Spleen (tissue), 7 donors: ENCODE measurements at regions not wholly inside any gene's neighbourhood (a gene's known extent, or its start where the extent isn't known, plus 50 kb on each side); places are given as distances from the start of the nearest gene placed in this dataset.

Experiments
- POLR2A ChIP-seq, 3 donors: fragments of 450-650 bp; IDR thresholded peaks; one replicate each; pipeline ENCODE4 v1.5.1; 2017; ENCODE audit warnings: antibody characterized with exemption in 3 of 3, mild to moderate bottlenecking in 1 of 3
- TF ChIP-seq, protein P1 (sequence below), 11 experiments: fragments of 200-600 bp in 7 of 11; fragments of 450-650 bp in 4 of 11; sonication (generic) in 4 of 11; IDR thresholded peaks in 8 of 11; conservative IDR thresholded peaks in 3 of 11; 1 replicate in 7 of 11; 2 replicates in 4 of 11; pipeline versions ENCODE4 v1.4.0 to v1.8.0; 2016 to 2021; ENCODE audit warnings: antibody characterized with exemption in 11 of 11, inconsistent platforms in 4 of 11, mild to moderate bottlenecking in 1 of 11
- donor health status: DM: no; HTN: no; CAD: no; lungs with moderate emphysema.
- donor health status: DM: no; HTN: no; CAD: no.
- donor health status: DM: no; HTN: no; CAD: no.

GRCh38 chr10:30731963-30732362 lies 102.4 kb upstream of the LYZL2 start:
- TF ChIP-seq, protein P1, sequence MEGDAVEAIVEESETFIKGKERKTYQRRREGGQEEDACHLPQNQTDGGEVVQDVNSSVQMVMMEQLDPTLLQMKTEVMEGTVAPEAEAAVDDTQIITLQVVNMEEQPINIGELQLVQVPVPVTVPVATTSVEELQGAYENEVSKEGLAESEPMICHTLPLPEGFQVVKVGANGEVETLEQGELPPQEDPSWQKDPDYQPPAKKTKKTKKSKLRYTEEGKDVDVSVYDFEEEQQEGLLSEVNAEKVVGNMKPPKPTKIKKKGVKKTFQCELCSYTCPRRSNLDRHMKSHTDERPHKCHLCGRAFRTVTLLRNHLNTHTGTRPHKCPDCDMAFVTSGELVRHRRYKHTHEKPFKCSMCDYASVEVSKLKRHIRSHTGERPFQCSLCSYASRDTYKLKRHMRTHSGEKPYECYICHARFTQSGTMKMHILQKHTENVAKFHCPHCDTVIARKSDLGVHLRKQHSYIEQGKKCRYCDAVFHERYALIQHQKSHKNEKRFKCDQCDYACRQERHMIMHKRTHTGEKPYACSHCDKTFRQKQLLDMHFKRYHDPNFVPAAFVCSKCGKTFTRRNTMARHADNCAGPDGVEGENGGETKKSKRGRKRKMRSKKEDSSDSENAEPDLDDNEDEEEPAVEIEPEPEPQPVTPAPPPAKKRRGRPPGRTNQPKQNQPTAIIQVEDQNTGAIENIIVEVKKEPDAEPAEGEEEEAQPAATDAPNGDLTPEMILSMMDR (IDR thresholded peaks at IDR 0.05 in 8 of 11, conservative IDR thresholded peaks at IDR 0.05 in 3 of 11), result no peak
- TF ChIP-seq POLR2A (IDR thresholded peaks at IDR 0.05), result no peak
